ENCODE measurements at regions not wholly inside any gene's neighbourhood (a gene's known extent, or its start where the extent isn't known, plus 50 kb on each side); places are given as distances from the start of the nearest gene placed in this dataset.
"Not testable (repeated sequence)": the region's sequence is repeated elsewhere in the genome, so short reads cannot be mapped to it uniquely, and the experiment has no call there.

- in situ Hi-C loops (cut with MboI; ENCODE audit: low pct_unique_long_range_greater_than_20kb, low sequenced_read_pairs): not testable (repeated sequence)
These were observed 277.8 kb upstream of the ARHGAP42 start for GRCh38 chr11:100409267-100409666.

GRCh38 chr11:100419518-100419917, 267.6 kb upstream of the ARHGAP42 start:
- DNase-seq: no peak
- in situ Hi-C loops (cut with MboI; ENCODE audit: low pct_unique_long_range_greater_than_20kb, low sequenced_read_pairs): no loop called here

More at GRCh38 chr11:100409267-100409666, 277.8 kb upstream of the ARHGAP42 start:
- DNase-seq: not testable (repeated sequence)

DNA sequence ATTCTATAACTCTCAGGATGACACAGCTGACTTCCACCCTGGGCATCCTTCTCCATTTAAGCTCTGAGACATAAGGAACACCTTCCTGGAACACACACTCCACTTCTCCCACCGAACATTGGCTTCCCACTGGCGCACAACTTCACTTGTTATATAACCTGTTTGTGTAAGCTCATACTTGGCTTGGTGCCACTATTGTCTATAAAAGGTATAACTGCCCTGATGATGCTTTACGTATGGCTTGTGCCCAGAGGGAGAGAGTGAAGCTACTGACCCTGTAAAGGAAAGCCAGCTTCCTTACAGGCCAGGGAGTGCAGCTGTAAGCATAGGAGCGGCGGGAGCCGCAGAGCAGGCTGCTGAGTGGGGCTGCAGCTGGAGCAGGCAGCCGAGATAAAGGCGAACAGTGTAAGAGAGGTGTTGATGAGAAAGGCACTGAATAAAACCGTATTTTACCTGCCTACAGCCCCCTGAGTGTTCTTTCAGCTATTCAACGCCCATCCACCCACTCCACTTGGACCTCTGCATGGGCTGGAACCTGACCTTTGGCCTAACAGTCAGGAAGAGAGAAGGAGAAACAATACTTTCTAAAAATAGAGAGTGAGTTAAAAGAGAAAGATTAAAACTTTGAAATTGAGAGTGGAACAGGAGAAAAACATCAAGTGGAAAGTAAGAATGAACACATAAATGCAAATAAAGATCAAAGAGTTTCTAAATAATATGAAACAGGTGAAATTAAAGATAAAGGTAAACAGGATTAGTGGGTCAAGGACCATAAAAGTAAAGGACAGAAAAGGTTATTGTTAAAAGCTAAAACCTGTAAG, 252.1 kb upstream of the ARHGAP42 start:
- no peak for DNase-seq
- in situ Hi-C loops (cut with MboI; ENCODE audit: low pct_unique_long_range_greater_than_20kb, low sequenced_read_pairs): no loop called here

GRCh38 chr11:100438376-100438775, 248.7 kb upstream of the ARHGAP42 start:
- in situ Hi-C loops (cut with MboI; ENCODE audit: low pct_unique_long_range_greater_than_20kb, low sequenced_read_pairs): no loop called here

GRCh38 chr11:100441086-100441485, 246.0 kb upstream of the ARHGAP42 start:
- DNase-seq: no peak
- in situ Hi-C loops (cut with MboI; ENCODE audit: low pct_unique_long_range_greater_than_20kb, low sequenced_read_pairs): no loop called here

More at GRCh38 chr11:100438376-100438775, 248.7 kb upstream of the ARHGAP42 start:
- no peak for DNase-seq

GRCh38 chr11:100442017-100442416, 245.1 kb upstream of the ARHGAP42 start:
- DNase-seq: no peak
- in situ Hi-C loops (cut with MboI; ENCODE audit: low pct_unique_long_range_greater_than_20kb, low sequenced_read_pairs): no loop called here

DNA sequence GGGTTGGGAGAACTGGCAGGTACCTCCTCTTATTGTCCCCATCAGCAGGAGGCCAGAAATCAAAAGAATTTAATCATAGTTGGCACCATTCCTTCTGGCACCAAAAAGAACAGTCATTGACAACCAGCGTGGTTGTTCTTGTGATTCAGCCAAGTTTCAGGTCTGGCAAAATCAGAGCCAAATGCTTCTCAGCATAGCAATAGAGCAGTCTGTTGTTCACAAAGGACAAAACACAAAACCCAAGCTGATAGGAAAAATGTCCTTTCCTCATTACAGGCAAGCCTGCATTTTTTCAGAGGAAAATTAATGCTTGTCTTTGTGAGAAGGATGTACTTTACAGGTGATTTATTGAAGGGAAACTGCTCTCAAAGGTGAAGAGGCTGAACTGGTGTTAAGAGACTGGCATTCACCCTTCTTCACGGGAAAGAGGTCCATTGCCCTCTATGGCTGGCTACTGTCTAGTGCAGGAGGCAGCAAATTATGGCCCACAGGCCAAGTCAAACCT, 241.8 kb upstream of the ARHGAP42 start:
- in situ Hi-C loops (cut with MboI; ENCODE audit: low pct_unique_long_range_greater_than_20kb, low sequenced_read_pairs): no loop called here
- DNase-seq: no peak

GRCh38 chr11:100451801-100452460, 235.2 kb upstream of the ARHGAP42 start:
- DNase-seq; in situ Hi-C loops (cut with MboI; ENCODE audit: low pct_unique_long_range_greater_than_20kb, low sequenced_read_pairs): not testable (repeated sequence)

DNA sequence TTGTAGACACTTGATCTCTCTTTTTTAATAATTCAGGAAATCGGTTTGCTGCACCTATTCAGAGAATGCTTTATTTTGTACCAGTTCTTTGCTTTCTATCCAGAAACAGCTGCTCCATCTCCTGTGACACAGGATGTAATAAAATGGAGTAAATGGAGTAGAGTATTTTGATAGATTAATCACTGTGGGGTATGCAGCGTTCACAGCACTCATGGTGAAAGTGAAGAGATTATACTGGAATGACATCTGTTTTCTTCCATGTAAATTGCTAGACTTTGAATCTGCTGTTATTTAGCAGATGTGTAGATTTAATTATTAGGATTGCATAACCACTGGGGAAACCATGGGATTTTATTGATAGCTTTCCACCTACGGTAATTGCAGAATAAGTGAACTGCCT, 227.3 kb upstream of the ARHGAP42 start:
- no peak for DNase-seq
- in situ Hi-C loops (cut with MboI; ENCODE audit: low pct_unique_long_range_greater_than_20kb, low sequenced_read_pairs): no loop called here

DNA sequence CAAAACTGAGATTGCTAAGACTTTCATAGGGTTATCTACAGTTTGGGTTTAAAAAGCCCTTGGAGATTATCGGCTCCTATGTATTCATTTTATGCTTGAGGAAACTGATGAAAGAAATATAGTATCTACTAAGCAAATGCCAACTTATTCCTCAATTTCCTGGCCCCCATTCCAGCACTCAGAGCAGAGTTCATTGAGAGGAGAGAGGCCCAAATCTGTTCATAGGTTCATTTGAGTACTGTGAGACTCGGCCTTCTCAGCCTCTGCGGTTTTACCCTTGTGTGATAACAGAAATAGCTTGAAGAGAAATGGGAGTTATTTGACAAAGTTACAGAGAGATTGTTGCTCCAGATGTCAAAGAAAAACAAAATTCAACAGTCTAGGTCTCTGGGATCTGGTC, 226.7 kb upstream of the ARHGAP42 start:
- in situ Hi-C loops (cut with MboI; ENCODE audit: low pct_unique_long_range_greater_than_20kb, low sequenced_read_pairs): no loop called here
- DNase-seq: no peak

- in situ Hi-C loops (cut with MboI; ENCODE audit: low pct_unique_long_range_greater_than_20kb, low sequenced_read_pairs): no loop called here
- DNase-seq: no peak
These were observed 219.1 kb upstream of the ARHGAP42 start for GRCh38 chr11:100467821-100468508.

DNA sequence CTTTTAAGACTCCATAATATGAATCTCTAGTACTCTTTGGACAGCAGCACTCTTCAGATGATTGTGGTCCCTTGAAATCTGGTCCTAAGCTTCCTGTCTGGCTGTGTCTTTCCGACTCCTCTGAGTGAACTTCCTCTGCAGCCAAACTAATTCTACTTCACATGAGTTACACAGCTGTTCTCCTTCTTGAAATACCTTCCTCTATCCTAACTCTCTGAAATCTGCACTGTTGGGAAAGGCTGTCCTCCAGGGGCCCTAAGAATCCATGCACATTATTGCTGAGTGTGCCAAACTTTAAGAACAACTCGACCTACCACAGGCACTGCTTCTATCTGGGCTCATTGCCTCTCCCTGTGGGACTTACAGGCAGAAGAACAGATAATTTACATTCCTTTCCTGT, 217.3 kb upstream of the ARHGAP42 start:
- DNase-seq: no peak
- in situ Hi-C loops (cut with MboI; ENCODE audit: low pct_unique_long_range_greater_than_20kb, low sequenced_read_pairs): no loop called here

DNA sequence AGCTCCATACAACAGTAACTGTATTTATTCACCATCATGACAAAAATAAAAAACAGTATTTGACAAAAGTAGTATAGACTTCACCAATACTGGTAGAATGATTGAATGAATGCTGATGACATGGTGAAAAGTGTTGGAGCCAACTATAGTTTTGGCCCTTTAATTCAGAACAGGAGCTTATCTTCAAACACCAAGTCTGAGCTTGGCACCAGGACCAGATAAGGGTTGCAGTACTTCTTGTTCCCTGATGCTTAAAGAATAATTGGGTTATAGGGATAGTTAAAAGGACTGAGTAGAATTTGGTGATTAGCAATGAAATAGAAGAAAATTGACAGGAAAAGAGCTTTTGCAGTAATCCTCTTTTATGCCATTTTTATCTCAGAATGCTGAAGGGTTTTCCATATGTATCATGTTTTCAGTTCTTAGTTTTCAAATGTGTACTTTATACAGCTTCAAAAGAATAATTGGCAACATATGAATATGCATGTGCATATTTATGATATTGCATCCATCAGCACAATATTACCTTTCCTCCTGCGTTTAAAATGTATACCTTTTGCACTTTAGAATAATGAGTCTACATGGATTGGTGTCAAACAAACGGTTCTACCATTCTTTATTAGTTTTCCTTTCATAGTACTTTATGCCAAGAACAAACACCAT, 214.2 kb upstream of the ARHGAP42 start:
- DNase-seq: no peak
- in situ Hi-C loops (cut with MboI; ENCODE audit: low pct_unique_long_range_greater_than_20kb, low sequenced_read_pairs): no loop called here

GRCh38 chr11:100473390-100473740, 213.7 kb upstream of the ARHGAP42 start:
- in situ Hi-C loops (cut with MboI; ENCODE audit: low pct_unique_long_range_greater_than_20kb, low sequenced_read_pairs): no loop called here
- no peak for DNase-seq

DNA sequence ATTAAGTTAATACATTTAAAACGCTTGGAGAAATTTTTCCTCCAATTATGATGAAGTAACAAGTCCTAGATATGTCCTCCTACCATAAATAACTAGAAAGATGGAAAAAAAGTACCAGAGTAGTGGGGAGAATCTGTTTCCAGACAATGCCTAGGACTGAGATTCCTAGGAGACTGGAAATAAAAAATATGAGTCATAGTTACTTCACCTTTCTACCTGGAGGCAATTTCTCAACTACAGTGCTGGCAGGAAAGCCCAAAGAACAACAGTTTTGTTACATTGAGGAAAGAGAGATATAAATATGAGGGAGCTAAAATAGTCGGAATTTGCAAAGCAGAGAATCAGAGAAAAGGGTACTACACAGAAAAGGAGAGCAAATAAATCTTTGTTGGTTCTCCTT, 202.1 kb upstream of the ARHGAP42 start:
- in situ Hi-C loops (cut with MboI; ENCODE audit: low pct_unique_long_range_greater_than_20kb, low sequenced_read_pairs): no loop called here

GRCh38 chr11:100498780-100499179, 188.3 kb upstream of the ARHGAP42 start:
- in situ Hi-C loops (cut with MboI; ENCODE audit: low pct_unique_long_range_greater_than_20kb, low sequenced_read_pairs): no loop called here

More for the DNA sequence above, 202.1 kb upstream of the ARHGAP42 start:
- DNase-seq: no peak

DNA sequence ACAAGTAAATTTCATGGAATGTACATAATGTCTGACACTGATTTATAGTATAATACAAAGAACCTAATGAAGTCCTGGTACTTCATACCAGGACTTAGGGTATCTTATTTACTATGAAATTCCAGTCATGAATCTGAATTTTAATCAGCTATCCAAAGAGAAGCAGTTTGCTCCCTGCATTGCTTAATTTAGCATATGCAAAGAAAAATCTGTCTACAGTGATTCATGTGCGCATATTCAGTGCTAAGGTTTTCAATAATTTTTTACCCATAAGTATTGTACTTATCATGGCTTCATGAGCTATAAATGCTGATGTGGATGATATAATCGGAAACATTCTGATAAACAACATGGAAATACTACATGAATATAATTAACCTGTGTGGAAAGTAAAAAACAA, 185.6 kb upstream of the ARHGAP42 start:
- no peak for DNase-seq
- in situ Hi-C loops (cut with MboI; ENCODE audit: low pct_unique_long_range_greater_than_20kb, low sequenced_read_pairs): no loop called here

More at GRCh38 chr11:100498780-100499179, 188.3 kb upstream of the ARHGAP42 start:
- no peak for DNase-seq

DNA sequence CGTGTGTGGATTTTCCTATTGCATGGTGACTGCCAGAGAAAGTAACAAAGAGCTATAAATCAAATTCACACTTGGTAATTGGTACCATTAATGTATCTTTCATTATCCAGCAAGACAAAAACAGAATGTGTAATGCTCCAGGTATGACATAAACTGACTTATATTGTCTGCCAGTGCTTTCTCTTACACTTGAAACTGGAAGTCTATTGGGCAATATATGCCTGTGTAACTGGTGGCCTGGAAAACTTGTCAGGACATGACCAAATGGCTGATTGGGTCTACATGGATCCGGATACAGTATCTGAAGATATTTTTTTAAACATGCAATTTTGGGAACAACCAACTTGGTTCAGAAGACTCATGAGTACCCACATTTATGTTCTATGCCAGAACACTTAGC, 174.6 kb upstream of the ARHGAP42 start:
- no peak for DNase-seq
- in situ Hi-C loops (cut with MboI; ENCODE audit: low pct_unique_long_range_greater_than_20kb, low sequenced_read_pairs): no loop called here

GRCh38 chr11:100515087-100515486, 172.0 kb upstream of the ARHGAP42 start:
- in situ Hi-C loops (cut with MboI; ENCODE audit: low pct_unique_long_range_greater_than_20kb, low sequenced_read_pairs): no loop called here
- DNase-seq: no peak

Measured in KBM-7 (cell line).